OCI-LY7 (cell line): ENCODE measurements at regions not wholly inside any gene's neighbourhood (a gene's known extent, or its start where the extent isn't known, plus 50 kb on each side); places are given as distances from the start of the nearest gene placed in this dataset.

ENCODE experiments used
- BruUV-seq: library from RNA; stranded (reverse); fragments of 400-500 nt; replicated peaks from 2 replicates; lab custom pipeline; 2021; lab: Mats Ljungman, UMichigan
- CTCF ChIA-PET: fragments of 300-600 bp; sonication (Branson Sonifier 250); formaldehyde crosslinking; loops from one replicate; lab custom pipeline; 2022; ENCODE audit warnings: antibody characterized with exemption; ENCODE audit not compliant: unreplicated experiment; lab: Charles Lee
- POLR2A ChIA-PET: fragments of 300-600 bp; sonication (Branson Sonifier 250); formaldehyde crosslinking; loops from one replicate; lab custom pipeline; 2022; ENCODE audit warnings: antibody characterized with exemption; lab: Charles Lee
- DNase-seq: peaks from one replicate; pipeline ENCODE4 v3.0.0-alpha.2; 2015; ENCODE audit warnings: low spot score
- H2AFZ ChIP-seq: fragments of 200-600 bp; sonication (generic), shearing (Covaris generic); 2 replicates; pipeline ENCODE4 v1.6.1; 2014; ENCODE audit warnings: mild to moderate bottlenecking, antibody characterized with exemption, low read length, moderate library complexity
- H3K27ac ChIP-seq: fragments of 200-600 bp; sonication (generic); 2 replicates; pipeline ENCODE4 v1.5.1; 2014; ENCODE audit warnings: mixed run types, low read depth, mild to moderate bottlenecking, moderate library complexity, low read length, inconsistent platforms; ENCODE audit not compliant: poor library complexity, severe bottlenecking
- H3K36me3 ChIP-seq: fragments of 200-600 bp; sonication (generic); 2 replicates; pipeline ENCODE4 v1.6.1; 2014; ENCODE audit warnings: mild to moderate bottlenecking, antibody characterized with exemption, low read length, moderate library complexity, mixed read lengths; ENCODE audit not compliant: insufficient read depth
- H3K4me1 ChIP-seq: fragments of 200-600 bp; sonication (generic); 2 replicates; pipeline ENCODE4 v1.5.1; 2014; ENCODE audit warnings: mild to moderate bottlenecking, low read length; ENCODE audit not compliant: insufficient read depth, poor library complexity, severe bottlenecking
- H3K4me2 ChIP-seq: fragments of 200-600 bp; sonication (generic); 2 replicates; pipeline ENCODE4 v1.6.1; 2014; ENCODE audit warnings: mild to moderate bottlenecking, low read length
- H3K4me3 ChIP-seq: fragments of 200-600 bp; sonication (generic); 2 replicates; pipeline ENCODE4 v1.5.1; 2014; ENCODE audit warnings: mild to moderate bottlenecking, low read depth, low read length; ENCODE audit not compliant: poor library complexity, severe bottlenecking
- H3K79me2 ChIP-seq: fragments of 200-600 bp; sonication (generic); 2 replicates; pipeline ENCODE4 v1.6.1; 2016; ENCODE audit warnings: low read depth, mild to moderate bottlenecking, low read length, moderate library complexity, mixed read lengths; ENCODE audit not compliant: insufficient read depth
- H3K9me2 ChIP-seq: fragments of 200-600 bp; sonication (generic); 2 replicates; pipeline ENCODE4 v1.6.1; 2016; ENCODE audit warnings: mild to moderate bottlenecking, low read length, mixed read lengths; ENCODE audit not compliant: insufficient read depth
- H3K9me3 ChIP-seq: fragments of 200-600 bp; sonication (generic); 2 replicates; pipeline ENCODE4 v1.6.1; 2014; ENCODE audit warnings: mild to moderate bottlenecking, mixed run types, low read length, mixed read lengths
- H4K20me1 ChIP-seq: fragments of 200-600 bp; sonication (generic); 2 replicates; pipeline ENCODE4 v1.6.1; 2014; ENCODE audit warnings: mild to moderate bottlenecking, antibody characterized with exemption, low read length, moderate library complexity, mixed read lengths; ENCODE audit not compliant: insufficient read depth
- EZH2phosphoT487 ChIP-seq: fragments of 200-600 bp; sonication (generic); IDR thresholded peaks from 2 replicates; pipeline ENCODE4 v1.6.1; 2018; ENCODE audit warnings: low read depth, borderline replicate concordance, mild to moderate bottlenecking, mixed run types, antibody characterized with exemption, low read length, moderate library complexity, mixed read lengths
- intact Hi-C: fragments of 100-400 bp; cut with micrococcal nuclease; formaldehyde crosslinking; loops from one replicate; pipeline ENCODE4 v1.10.0; 2022; ENCODE audit not compliant: unreplicated experiment
- TF ChIP-seq, protein P1 (sequence below): fragments of 200-600 bp; sonication (generic); conservative IDR thresholded peaks from 2 replicates; pipeline ENCODE4 v1.5.1; 2014; ENCODE audit warnings: mild to moderate bottlenecking, antibody characterized with exemption, low read length, moderate library complexity, mixed read lengths

DNA sequence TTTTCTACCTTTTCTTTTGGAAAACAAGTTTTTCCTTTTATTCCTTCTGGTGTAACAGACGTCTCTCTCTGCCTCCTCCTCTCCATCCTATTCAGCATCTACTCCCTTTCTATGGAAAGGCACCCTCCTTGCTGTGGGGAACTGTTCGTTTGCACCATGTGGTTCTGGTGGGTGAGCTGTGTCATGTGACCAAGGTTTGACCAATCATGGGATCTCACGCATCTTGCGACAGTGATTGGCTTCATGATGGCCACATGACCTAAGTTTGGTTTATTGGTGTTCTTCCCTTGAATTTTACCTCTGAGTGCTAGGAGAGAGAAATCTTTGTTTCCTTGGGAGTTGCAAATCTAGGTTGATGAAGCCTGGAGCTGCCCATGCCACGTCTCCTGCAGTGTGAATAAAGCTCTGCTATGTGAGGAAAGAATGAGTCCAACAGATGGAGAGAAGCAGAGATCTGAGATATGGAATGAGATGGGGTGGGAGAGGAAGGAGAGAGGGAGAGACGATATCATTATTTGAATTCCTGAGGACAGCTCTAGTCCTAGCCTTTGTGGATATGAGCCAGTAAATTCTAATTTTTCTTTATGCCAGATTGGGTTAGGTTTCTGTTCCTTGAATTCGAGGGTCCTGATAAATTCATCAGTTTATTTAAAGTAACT is 178.8 kb upstream of the IL12B start:
- no peak for DNase-seq
- Histone ChIP-seq H3K9me2 (no peaks in the 10 kb centered on the region), H3K27ac (no peak overlapping the region), H3K9me3 (no peaks in the 10 kb centered on the region), H3K36me3 (no peaks in the 10 kb centered on the region), H3K4me1 (no peaks in the 10 kb centered on the region), H3K4me3 (no peak overlapping the region), H3K4me2 (no peak overlapping the region), H2AFZ (no peak overlapping the region), H3K79me2 (no peaks in the 10 kb centered on the region), H4K20me1 (no peaks in the 10 kb centered on the region)
- ChIA-PET POLR2A (no interaction called here), CTCF (no interaction called here)
- TF ChIP-seq, protein P1, sequence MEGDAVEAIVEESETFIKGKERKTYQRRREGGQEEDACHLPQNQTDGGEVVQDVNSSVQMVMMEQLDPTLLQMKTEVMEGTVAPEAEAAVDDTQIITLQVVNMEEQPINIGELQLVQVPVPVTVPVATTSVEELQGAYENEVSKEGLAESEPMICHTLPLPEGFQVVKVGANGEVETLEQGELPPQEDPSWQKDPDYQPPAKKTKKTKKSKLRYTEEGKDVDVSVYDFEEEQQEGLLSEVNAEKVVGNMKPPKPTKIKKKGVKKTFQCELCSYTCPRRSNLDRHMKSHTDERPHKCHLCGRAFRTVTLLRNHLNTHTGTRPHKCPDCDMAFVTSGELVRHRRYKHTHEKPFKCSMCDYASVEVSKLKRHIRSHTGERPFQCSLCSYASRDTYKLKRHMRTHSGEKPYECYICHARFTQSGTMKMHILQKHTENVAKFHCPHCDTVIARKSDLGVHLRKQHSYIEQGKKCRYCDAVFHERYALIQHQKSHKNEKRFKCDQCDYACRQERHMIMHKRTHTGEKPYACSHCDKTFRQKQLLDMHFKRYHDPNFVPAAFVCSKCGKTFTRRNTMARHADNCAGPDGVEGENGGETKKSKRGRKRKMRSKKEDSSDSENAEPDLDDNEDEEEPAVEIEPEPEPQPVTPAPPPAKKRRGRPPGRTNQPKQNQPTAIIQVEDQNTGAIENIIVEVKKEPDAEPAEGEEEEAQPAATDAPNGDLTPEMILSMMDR = no peak
- intact Hi-C loops = no loop called here
- BruUV-seq = no TSS peak

DNA sequence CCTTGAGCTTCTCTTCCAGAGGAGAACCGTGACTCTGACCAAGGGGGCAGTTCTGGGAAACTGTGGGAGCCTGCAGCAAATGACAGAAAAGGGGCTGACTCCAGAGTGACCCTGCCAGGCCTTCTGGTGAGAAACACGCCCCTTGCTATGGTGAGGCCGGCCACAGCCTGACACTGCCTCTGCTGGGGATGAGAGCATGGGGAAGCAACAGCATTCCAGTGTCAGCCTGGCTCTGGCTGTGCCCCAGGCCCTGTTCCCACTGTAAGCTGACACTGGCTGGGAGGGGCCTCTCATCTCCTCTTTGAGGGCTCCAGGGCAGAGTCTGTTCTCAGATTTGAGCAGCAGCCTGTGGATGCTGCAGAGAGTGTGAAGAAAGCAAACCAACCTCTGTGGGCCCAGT is 180.0 kb upstream of the IL12B start:
- Histone ChIP-seq H3K4me2 (no peak overlapping the region), H2AFZ (no peak overlapping the region), H3K4me1 (no peaks in the 10 kb centered on the region), H3K4me3 (no peak overlapping the region), H4K20me1 (no peaks in the 10 kb centered on the region), H3K9me2 (no peaks in the 10 kb centered on the region), H3K79me2 (no peaks in the 10 kb centered on the region), H3K27ac (no peak overlapping the region), H3K9me3 (no peaks in the 10 kb centered on the region), H3K36me3 (no peaks in the 10 kb centered on the region)
- no peak for DNase-seq
- intact Hi-C loops = no loop called here
- ChIA-PET POLR2A (no interaction called here), CTCF (no interaction called here)
- no TSS peak for BruUV-seq
- TF ChIP-seq, protein P1 = no peak
- no peak for TF ChIP-seq EZH2phosphoT487

DNA sequence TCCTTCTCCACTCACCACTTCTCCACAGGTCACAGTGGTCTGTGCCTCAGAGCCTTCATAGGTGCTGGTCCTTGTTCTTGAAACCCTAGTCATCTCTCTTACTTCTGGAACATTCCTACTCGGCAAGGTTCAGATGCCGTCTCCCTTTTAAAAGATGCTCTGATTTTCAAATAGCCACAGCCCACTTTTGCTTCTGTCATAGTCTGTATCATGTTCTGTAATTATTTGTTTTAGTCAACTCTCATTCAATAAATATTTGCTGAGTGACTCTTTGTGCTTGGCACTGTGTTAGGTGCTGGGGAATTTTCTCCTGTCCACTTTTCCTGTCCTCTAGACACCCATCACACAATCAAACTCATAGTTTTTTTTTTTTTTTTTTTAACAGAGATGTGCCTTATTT is 181.3 kb upstream of the IL12B start:
- Histone ChIP-seq H3K9me3 (no peaks in the 10 kb centered on the region), H3K9me2 (no peaks in the 10 kb centered on the region), H4K20me1 (no peaks in the 10 kb centered on the region), H3K4me2 (no peak overlapping the region), H3K4me1 (no peaks in the 10 kb centered on the region), H3K36me3 (no peaks in the 10 kb centered on the region), H3K79me2 (no peaks in the 10 kb centered on the region), H3K4me3 (no peak overlapping the region), H3K27ac (no peak overlapping the region), H2AFZ (no peak overlapping the region)
- DNase-seq = no peak
- ChIA-PET POLR2A (no interaction called here), CTCF (no interaction called here)
- TF ChIP-seq, protein P1 = no peak
- TF ChIP-seq EZH2phosphoT487 = no peak
- no TSS peak for BruUV-seq
- intact Hi-C loops = no loop called here
